Upper lobe of right lung (tissue), 1 donor: ENCODE measurements at regions not wholly inside any gene's neighbourhood (a gene's known extent, or its start where the extent isn't known, plus 50 kb on each side); places are given as distances from the start of the nearest gene placed in this dataset.
"Not testable (repeated sequence)": the region's sequence is repeated elsewhere in the genome, so short reads cannot be mapped to it uniquely, and the experiment has no call there.

Source experiments
- ATAC-seq: fragments of 200-7000 bp; cut with Tn5 transposase; one replicate; pipeline ENCODE4 v1.9.1; 2020; ENCODE audit warnings: mild to moderate bottlenecking, moderate library complexity
- DNase-seq: peaks from one replicate; pipeline ENCODE4 v3.0.0-alpha.2; 2020
- H3K27ac ChIP-seq: fragments of 200-600 bp; one replicate; pipeline ENCODE4 v1.8.0; 2022
- H3K27me3 ChIP-seq: fragments of 200-600 bp; one replicate; pipeline ENCODE4 v1.8.0; 2022; ENCODE audit warnings: mild to moderate bottlenecking
- H3K36me3 ChIP-seq: fragments of 200-600 bp; one replicate; pipeline ENCODE4 v1.8.0; 2022
- H3K4me1 ChIP-seq: fragments of 200-600 bp; one replicate; pipeline ENCODE4 v1.8.0; 2022
- H3K4me3 ChIP-seq: fragments of 200-600 bp; one replicate; pipeline ENCODE4 v1.8.0; 2022; ENCODE audit warnings: mild to moderate bottlenecking
- H3K9me3 ChIP-seq: fragments of 200-600 bp; one replicate; pipeline ENCODE4 v1.8.0; 2022
- intact Hi-C: fragments of 100-400 bp; cut with DNase I; formaldehyde crosslinking; loops from one replicate; pipeline ENCODE4 v1.11.0; 2022
- TF ChIP-seq, protein P1 (sequence below): fragments of 200-600 bp; IDR thresholded peaks from one replicate; pipeline ENCODE4 v1.8.0; 2022; ENCODE audit warnings: antibody characterized with exemption
- donor health status: DM: no; HTN: yes; CAD: no; lungs with severe emphysema.

DNA sequence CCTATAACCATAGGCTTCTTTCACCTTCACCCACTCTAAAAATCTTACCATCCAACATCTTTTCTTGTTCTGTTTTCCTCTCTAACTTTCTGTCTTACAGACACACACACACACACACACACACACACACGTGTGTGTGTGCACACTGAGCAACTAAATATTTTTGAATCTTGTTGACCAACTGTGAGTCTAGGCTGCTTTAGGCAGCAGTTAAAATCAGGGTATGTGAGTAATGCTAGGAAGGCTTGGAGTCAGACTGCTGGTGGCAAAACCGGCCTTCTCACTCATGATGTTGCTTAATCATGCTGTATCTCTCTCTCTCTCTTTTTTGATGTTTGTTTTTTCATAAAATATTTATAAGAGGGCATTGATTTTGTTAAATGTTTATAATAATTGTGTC lies 103.1 kb upstream of the TBX18 start:
- Histone ChIP-seq H3K4me1 (no peaks in the 10 kb centered on the region), H3K27ac (no peak overlapping the region), H3K9me3 (no peaks in the 10 kb centered on the region), H3K4me3 (no peak overlapping the region), H3K27me3 (no peaks in the 10 kb centered on the region), H3K36me3 (no peaks in the 10 kb centered on the region)
- no peak for DNase-seq
- no peak for ATAC-seq
- TF ChIP-seq, protein P1, sequence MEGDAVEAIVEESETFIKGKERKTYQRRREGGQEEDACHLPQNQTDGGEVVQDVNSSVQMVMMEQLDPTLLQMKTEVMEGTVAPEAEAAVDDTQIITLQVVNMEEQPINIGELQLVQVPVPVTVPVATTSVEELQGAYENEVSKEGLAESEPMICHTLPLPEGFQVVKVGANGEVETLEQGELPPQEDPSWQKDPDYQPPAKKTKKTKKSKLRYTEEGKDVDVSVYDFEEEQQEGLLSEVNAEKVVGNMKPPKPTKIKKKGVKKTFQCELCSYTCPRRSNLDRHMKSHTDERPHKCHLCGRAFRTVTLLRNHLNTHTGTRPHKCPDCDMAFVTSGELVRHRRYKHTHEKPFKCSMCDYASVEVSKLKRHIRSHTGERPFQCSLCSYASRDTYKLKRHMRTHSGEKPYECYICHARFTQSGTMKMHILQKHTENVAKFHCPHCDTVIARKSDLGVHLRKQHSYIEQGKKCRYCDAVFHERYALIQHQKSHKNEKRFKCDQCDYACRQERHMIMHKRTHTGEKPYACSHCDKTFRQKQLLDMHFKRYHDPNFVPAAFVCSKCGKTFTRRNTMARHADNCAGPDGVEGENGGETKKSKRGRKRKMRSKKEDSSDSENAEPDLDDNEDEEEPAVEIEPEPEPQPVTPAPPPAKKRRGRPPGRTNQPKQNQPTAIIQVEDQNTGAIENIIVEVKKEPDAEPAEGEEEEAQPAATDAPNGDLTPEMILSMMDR = no peak
- intact Hi-C loops = no loop called here

DNA sequence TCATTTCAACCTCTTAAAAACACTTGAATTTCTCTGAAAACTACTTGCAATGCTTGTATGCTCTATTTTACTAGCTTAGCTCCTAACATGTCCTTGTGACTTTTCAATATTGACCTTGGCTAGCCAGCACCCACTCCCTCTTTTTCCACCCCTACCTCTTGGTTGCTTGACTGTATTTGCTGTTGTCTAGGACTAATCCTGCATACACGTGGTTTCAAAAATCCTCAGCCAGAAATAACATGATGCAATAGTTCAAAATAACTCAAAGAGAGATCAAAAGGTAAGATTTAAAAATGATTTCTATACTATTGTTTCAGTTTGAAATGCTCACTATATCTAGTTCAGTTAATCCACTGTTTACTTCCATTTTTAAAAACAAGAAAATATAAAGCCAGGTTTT lies 102.3 kb upstream of the TBX18 start:
- Histone ChIP-seq H3K4me1 (no peaks in the 10 kb centered on the region), H3K27me3 (no peaks in the 10 kb centered on the region), H3K27ac (no peak overlapping the region), H3K36me3 (no peaks in the 10 kb centered on the region), H3K4me3 (no peak overlapping the region), H3K9me3 (no peaks in the 10 kb centered on the region)
- no peak for DNase-seq
- intact Hi-C loops = no loop called here
- ATAC-seq = no peak
- TF ChIP-seq, protein P1 = no peak

DNA sequence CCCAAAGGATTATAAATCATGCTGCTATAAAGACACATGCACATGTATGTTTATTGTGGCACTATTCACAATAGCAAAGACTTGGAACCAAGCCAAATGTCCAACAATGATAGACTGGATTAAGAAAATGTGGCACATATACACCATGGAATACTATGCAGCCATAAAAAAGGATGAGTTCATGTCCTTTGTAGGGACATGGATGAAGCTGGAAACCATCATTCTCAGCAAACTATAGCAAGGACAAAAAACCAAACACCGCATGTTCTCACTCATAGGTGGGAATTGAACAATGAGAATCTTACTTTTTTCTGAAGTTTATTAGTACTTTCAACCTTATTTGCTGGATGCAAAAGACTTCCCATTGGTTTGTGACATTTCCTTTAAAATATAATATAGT lies 101.0 kb upstream of the TBX18 start:
- not testable (repeated sequence) for H3K36me3 ChIP-seq

DNA sequence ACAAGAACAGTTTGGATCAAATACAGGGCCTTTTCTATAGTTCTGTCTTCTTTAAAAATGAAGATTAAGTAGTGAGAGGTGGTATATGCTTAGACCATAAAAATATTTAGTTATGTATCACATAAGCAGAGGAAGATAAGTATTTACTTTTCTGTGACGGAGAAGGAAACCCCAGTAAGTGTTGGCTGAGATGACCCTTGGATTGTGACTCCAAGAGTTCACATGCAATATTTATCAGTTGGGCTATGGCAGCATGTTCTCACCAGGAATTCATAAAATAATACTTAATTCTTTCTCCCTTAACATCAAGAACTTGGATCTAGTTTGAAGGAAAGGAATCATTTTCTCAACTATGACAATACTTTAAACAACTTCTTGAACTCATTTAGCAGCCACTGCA lies 98.4 kb upstream of the TBX18 start:
- H3K4me3 ChIP-seq = no peak overlapping the region
- H3K27me3 ChIP-seq = no peaks in the 10 kb centered on the region
- H3K9me3 ChIP-seq = no peaks in the 10 kb centered on the region
- TF ChIP-seq, protein P1 = no peak
- H3K4me1 ChIP-seq = no peaks in the 10 kb centered on the region
- no peak for ATAC-seq
- DNase-seq = no peak
- no peaks in the 10 kb centered on the region for H3K36me3 ChIP-seq
- intact Hi-C loops = no loop called here
- no peak overlapping the region for H3K27ac ChIP-seq

More for the DNA sequence above, 101.0 kb upstream of the TBX18 start:
- ATAC-seq, H3K4me1 ChIP-seq, DNase-seq, intact Hi-C loops, H3K9me3 ChIP-seq, H3K27ac ChIP-seq, H3K4me3 ChIP-seq, H3K27me3 ChIP-seq: not testable (repeated sequence)

DNA sequence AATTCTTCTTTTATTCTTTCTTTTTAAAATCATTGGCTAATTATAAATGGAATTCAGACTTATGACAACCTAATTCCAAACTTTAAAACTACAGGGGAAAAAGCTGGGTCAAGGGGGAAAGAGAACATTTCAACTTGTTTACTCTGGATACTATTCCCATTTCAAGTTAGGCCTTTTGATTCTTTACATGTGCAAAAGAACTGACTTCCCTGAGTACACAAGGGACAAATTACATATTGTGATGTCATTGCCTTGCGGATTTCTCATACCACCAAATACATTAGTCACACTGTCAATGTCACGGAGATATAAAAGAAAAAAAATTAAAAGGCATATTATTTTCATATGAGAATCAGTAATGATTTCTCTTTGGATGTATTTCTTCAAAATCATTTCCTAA lies 96.5 kb upstream of the TBX18 start:
- H3K4me3 ChIP-seq = no peak overlapping the region
- no peaks in the 10 kb centered on the region for H3K36me3 ChIP-seq
- ATAC-seq (no peak), DNase-seq (no peak)
- no peaks in the 10 kb centered on the region for H3K9me3 ChIP-seq
- no peaks in the 10 kb centered on the region for H3K4me1 ChIP-seq
- TF ChIP-seq, protein P1 = no peak
- intact Hi-C loops = no loop called here
- H3K27ac ChIP-seq = no peak overlapping the region
- H3K27me3 ChIP-seq = no peaks in the 10 kb centered on the region

DNA sequence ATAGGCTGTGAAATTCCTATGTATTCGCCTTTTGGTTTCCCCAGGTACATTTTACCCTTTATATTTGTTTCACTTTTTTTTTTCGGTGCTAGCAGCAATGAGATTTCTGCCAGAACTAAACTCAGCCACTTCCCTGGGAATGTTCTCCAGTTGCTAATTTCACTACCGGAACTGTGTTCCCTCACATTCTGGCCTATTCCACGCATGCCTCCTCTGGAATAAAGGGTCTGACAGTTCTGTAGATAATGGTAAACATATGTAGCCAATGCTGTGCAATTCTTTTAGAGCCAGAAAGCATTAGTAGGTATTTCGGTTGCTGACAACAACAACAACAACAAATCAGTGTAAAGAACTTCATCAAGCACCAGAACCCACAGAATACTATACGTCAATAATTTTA lies 96.1 kb upstream of the TBX18 start:
- H3K27me3 ChIP-seq = no peaks in the 10 kb centered on the region
- TF ChIP-seq, protein P1 = no peak
- H3K4me3 ChIP-seq = no peak overlapping the region
- intact Hi-C loops = no loop called here
- no peak for DNase-seq
- ATAC-seq = no peak
- no peak overlapping the region for H3K27ac ChIP-seq
- H3K4me1 ChIP-seq = no peaks in the 10 kb centered on the region
- no peaks in the 10 kb centered on the region for H3K36me3 ChIP-seq
- no peaks in the 10 kb centered on the region for H3K9me3 ChIP-seq
